ENCODE measurements at regions not wholly inside any gene's neighbourhood (a gene's known extent, or its start where the extent isn't known, plus 50 kb on each side); places are given as distances from the start of the nearest gene placed in this dataset.

GRCh38 chr11:103805688-103806009 lies 230.8 kb upstream of the DDI1 start:
- TF ChIP-seq CTCF (conservative IDR thresholded peaks at IDR 0.05; ENCODE audit: low read depth, low read length): no peak
- no peak for TF ChIP-seq EZH2 (IDR thresholded peaks at IDR 0.05; ENCODE audit: borderline replicate concordance, low read depth, low read length, poor library complexity, severe bottlenecking)

Data from A673 (cell line).